HG03159 (cell line): ENCODE measurements at regions not wholly inside any gene's neighbourhood (a gene's known extent, or its start where the extent isn't known, plus 50 kb on each side); places are given as distances from the start of the nearest gene placed in this dataset.

Experiments
- ATAC-seq: cut with Tn5 transposase; IDR thresholded peaks from one replicate; pipeline ENCODE4 v1.9.1; 2021; ENCODE audit warnings: mild to moderate bottlenecking, moderate library complexity; ENCODE audit not compliant: unreplicated experiment

- ATAC-seq: no peak
Observed at GRCh38 chr1:38436006-38436405, 389.4 kb upstream of the POU3F1 start.

DNA sequence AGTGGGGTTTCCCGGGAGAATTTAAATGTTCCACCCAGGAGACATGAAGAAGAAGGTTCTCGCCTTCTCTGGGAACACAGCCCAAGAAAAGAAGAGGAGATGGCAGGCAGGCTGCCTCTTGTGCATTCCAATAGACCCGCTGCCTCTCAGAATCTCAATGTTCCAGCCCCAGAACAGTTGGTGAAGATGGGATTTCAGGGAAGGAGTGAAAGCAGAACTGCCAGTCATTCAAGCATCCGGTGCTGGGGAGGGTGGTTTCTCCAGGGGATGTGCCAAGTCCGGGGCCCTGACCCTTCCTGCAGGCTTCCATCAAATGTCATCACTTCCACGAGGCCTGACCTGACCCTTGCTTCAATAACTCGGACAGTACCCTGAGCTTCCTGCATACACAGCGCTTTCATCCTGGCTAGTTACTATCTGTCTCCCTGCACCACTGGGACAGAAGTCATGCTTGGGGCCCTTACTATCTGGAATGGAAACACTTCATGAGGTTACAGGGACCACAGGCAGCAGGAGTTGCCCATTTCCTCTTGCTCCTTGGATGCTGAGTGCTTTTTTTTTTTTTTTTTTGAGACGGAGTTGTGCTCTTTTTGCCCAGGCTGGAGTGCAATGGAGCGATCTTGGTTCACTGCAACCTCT, 386.6 kb upstream of the POU3F1 start:
- no peak for ATAC-seq

DNA sequence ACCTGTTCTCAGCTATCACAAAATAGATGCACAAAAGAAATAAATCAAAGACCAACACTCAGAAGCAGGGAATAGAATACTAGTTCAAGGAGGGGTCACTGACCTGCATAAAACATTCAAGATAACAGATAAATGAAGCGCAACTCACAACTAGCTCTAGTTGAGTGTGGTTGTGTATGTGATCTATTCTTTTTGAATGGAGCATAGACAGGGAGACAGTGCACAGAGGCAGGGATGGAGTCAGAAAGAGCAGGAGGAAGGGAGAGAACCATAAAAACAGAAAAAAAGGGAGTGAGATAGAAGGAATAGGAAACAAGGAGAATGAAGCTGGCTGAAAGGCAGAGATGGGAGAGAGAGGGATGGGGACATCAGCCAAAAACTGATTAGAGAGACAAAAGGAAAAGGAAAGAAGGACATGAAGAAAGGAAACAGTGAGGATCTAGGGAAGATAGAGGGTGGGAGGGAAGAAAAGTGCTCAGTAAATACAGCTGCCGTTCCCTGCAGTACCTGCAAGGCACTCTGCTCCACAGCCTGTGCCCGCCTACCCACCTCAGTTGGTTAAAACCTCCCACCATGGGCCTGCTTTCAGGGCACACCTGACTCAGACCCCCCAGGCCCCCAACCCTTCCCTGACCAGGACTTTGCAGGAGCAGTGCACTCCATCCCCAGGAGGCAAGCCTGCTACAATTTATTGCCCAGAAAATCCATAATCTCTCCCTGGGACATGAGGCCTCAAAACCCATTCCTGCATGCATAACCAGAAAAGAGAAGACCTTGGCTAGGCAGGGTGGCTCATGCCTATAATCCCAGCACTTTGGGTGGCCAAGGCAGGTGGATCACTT, 385.2 kb upstream of the POU3F1 start:
- no peak for ATAC-seq

DNA sequence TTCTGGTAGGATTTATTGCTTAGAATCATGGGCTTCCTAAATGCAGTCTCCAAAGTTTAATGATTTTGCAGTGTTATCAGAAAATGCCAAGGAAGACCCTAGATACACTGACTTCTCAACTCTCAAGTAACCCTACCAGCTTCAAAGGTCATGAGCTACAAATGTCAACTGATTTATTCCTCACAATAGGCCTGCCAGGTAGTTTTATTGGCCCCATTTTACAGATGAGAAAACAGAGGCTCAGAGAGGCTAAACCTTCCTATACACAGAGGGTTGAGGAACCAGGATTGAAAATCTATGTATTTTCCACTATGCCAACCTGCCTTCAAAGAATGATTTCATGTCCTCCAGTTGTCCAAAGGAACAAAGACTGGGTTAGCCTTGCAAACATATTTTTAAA, 384.4 kb upstream of the POU3F1 start:
- no peak for ATAC-seq

- no peak for ATAC-seq
Observed at GRCh38 chr1:38424677-38425076, 378.1 kb upstream of the POU3F1 start.

DNA sequence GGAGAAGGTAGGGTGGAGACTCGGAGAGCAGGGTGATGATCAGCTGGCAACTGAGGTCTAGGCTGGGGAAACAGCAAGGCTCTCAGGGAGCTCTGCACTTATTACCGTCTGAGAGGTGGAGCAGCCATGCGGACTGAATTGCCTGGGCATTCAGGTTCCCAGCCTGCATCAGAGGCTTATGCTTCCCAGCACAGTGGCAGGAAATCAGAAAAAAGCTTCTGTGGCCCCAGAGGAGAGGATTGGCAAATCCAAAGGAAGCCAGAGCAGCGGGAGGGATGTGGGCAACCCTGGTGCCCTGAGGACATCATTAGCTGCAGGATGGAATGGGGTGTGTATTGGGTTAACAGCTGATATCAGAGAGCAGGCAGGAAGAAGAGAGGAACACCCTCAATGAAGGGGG, 374.1 kb upstream of the POU3F1 start:
- ATAC-seq: no peak

DNA sequence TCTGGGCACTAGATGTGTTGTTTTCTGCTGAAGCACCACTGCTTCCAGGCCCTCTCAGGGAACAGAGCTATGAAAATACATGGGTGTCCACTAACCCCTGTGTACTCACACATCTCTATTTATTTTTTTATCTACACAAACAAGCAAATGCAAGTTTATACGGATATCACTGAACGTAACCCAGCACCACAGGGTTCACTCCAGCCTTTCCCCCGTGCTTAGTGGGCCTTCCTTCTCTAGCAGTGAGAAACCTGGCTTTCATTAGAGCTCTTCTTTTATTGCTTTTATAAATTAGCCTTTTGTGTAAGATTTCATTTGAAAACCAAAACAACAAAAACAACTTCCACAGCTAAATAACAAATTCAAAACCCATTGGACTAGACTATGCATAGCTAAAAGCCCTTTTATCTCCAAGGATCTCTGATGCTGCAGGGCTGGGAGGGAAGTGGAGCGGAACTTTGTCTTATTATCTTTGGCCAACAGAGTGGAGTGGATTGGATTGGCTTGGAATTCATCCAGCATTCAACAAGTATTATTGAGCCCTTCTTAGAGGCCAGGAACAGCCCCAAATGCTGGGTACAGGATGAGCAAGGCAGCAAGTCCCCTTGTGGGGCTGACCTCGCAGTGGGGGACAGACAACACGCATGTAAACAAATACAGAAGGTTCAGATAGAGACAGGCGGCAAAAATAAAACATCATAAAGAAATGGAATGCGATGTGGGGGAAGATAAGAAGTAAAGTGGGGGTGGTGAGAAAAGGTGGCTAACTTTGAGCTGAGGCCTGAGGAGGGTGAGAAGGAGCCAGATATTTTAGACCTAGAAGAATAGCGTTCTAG, 371.8 kb upstream of the POU3F1 start:
- ATAC-seq: no peak

GRCh38 chr1:38403667-38404066, 357.1 kb upstream of the POU3F1 start:
- ATAC-seq: no peak

DNA sequence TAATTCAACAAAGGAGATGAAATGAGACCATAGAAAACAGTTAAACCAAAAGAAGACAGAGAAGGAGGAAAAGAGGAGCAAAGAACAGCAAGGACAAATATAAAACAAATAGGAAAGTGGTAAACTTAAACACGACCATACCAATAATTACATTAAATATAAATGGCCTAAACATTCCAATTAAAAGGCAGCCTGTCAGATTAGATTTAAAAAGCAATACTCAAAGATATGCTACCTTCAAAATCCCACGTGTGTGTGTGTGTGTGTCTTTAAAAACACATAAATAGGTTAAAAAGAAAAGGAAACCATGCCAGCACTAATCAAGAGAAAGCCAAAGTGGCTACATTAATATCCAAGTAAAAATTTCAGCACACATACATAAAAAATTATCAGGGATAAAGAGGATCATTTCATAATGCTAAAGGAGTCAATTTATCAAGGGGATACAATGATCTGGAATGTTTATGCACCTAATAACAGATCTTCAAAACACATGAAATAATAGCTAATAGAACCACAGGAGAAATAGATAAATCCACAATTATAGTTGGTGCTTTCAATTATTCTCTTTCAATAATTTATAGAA, 355.7 kb upstream of the POU3F1 start:
- no peak for ATAC-seq

DNA sequence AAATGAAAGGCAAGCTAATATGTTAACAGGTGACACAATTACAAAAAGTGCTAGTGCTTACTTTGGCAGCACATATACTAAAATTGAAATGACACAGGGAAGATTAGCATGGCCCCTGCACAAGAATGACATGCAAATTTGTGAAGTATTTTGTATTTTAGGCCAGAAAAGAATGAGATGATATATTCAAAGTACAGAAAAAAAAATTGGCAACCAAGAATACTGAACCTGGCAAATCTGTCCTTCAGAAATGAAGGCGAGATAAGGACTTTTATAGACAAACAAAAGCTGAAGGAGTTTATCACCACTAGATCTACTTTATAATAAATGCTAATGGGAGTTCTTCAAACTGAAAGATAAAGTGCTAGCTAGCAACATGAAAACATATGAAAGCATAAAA, 350.0 kb upstream of the POU3F1 start:
- no peak for ATAC-seq

- ATAC-seq: no peak
Observed at GRCh38 chr1:38394303-38394702, 347.7 kb upstream of the POU3F1 start.

DNA sequence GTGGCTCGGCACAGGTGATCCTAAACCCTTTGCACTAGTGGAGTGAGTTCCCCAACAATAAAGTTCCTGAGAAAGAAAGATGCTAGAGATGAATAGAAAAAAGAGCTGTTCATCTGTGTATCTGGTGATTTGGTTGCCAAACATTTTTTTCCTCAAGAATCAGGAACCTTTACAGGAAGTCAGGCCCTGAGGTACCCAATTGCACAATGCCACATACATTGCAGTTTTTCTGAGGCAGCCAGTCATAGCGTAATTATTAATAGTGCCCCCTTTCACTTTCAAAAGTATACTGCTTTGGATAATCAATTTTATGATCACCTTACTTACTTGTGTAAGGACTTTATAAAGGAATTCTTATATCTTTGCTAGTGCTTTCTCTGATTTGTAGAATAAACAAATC, 346.3 kb upstream of the POU3F1 start:
- ATAC-seq: no peak

- no peak for ATAC-seq
Observed at GRCh38 chr1:38381256-38381655, 334.7 kb upstream of the POU3F1 start.

DNA sequence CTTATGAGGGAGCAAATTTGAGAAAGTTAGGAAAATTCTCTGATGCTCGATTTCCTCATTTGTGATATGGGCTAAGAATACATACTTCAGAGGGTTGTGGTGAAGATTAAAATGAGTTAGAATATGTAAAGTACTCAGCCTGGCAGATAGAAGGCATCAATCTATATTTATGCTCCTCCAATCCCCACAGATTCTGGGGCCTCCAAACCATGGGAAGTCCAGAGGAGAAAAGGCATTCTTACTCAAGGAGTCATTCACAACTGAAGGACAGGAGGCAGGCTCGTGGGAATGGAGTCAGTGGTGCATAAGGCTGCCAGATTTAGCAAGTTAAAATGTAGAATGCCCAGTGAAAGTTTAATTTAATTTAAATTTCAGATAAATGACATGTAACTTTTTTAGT, 330.0 kb upstream of the POU3F1 start:
- no peak for ATAC-seq

DNA sequence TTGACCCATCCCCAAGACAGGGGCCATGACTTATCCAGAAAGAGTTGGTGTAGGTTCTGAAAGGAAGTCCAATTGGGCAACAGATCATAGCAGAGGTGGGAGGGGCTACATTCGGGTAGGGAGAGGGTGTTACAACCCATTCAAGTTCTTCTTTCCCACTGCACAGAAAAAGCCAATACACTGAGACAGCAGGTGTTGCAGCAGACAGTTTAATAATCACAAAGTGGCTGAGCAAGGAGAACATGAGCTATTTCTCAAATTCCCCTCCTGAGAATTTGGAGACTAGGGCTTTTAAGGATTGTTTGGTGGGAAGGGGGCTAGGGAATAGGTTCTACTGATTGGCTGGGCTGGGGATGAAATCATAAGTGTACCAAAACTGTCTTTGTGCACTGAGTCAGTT, 328.4 kb upstream of the POU3F1 start:
- no peak for ATAC-seq

- ATAC-seq: no peak
Observed at GRCh38 chr1:38371505-38371844, 324.9 kb upstream of the POU3F1 start.

GRCh38 chr1:38370716-38371504, 324.3 kb upstream of the POU3F1 start:
- ATAC-seq: no peak

DNA sequence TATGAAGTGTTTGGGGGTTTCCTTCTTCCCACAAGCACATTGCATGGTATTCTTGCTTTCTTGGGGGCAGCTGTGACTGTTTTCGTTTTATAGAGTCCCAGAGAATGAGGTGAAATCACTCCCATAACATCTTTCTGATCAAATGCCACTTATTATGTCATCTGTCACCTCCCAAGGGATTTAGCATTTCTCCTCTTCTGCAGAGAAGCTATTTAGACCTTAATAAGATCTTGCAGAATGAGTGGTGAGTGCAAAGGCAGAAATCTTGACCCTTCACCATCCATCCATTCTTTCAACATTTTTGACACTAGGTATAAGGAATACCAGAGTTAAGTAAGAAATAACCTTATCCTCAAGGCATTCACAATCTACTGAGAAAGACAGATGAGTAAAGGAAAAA, 318.6 kb upstream of the POU3F1 start:
- ATAC-seq: no peak

GRCh38 chr1:38361566-38361965, 315.0 kb upstream of the POU3F1 start:
- no peak for ATAC-seq

DNA sequence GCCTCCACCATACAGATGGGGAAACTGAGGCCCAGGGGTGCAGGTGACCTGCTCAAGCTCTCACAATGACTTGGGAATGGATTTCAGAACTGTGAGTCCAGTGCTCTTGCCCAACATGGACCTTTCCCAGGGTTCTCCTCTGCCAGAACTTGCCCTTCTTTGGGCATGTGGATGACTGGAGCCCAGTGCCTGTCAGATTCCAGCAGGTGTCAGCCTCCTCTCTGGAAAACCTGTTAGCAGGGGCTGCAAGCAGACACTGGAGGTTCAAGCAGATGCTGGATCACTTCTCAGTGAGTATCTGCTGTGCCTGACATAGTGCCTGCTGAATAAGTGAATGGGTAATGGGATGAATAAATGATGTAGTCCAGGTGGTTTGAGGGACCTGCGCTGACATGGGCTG, 314.2 kb upstream of the POU3F1 start:
- ATAC-seq: no peak

GRCh38 chr1:38353956-38354355, 307.4 kb upstream of the POU3F1 start:
- no peak for ATAC-seq
